H1 (cell line): ENCODE measurements at regions not wholly inside any gene's neighbourhood (a gene's known extent, or its start where the extent isn't known, plus 50 kb on each side); places are given as distances from the start of the nearest gene placed in this dataset.

Experiments used
- CHD7 ChIP-seq: fragments of 300-600 bp; sonication (generic); IDR thresholded peaks from 2 replicates; pipeline ENCODE4 v1.7.1; 2012; ENCODE audit warnings: low read length, moderate library complexity, mild to moderate bottlenecking, inconsistent platforms; ENCODE audit not compliant: insufficient replicate concordance
- CREB1 ChIP-seq: IDR thresholded peaks from 2 replicates; pipeline ENCODE4 v1.6.1; 2012; ENCODE audit warnings: inconsistent platforms
- JUND ChIP-seq: IDR thresholded peaks from 2 replicates; pipeline ENCODE4 v1.6.1; 2011; ENCODE audit warnings: mild to moderate bottlenecking, improper control_type of control experiment, low read length
- MAFK ChIP-seq: IDR thresholded peaks from 2 replicates; pipeline ENCODE4 v1.6.1; 2012; ENCODE audit warnings: low read depth, mild to moderate bottlenecking, improper control_type of control experiment, low read length
- POLR2A ChIP-seq, 2 experiments: IDR thresholded peaks; 1 replicate in 1 of 2; 2 replicates in 1 of 2; pipeline ENCODE4 v1.6.1; 2011; ENCODE audit warnings: low read depth in 2 of 2, low read length in 2 of 2, mild to moderate bottlenecking in 2 of 2; ENCODE audit errors: control extremely low read depth in 1 of 2
- RAD21 ChIP-seq, 2 experiments: IDR thresholded peaks in 1 of 2; conservative IDR thresholded peaks in 1 of 2; 2 replicates each; pipeline ENCODE4 v1.6.1; 2011; ENCODE audit warnings: low read depth in 2 of 2, low read length in 2 of 2, improper control_type of control experiment in 1 of 2, inconsistent platforms in 1 of 2, mild to moderate bottlenecking in 1 of 2, moderate library complexity in 1 of 2
- SP4 ChIP-seq: IDR thresholded peaks from 2 replicates; pipeline ENCODE4 v1.6.1; 2012; ENCODE audit warnings: low read length, inconsistent platforms

DNA sequence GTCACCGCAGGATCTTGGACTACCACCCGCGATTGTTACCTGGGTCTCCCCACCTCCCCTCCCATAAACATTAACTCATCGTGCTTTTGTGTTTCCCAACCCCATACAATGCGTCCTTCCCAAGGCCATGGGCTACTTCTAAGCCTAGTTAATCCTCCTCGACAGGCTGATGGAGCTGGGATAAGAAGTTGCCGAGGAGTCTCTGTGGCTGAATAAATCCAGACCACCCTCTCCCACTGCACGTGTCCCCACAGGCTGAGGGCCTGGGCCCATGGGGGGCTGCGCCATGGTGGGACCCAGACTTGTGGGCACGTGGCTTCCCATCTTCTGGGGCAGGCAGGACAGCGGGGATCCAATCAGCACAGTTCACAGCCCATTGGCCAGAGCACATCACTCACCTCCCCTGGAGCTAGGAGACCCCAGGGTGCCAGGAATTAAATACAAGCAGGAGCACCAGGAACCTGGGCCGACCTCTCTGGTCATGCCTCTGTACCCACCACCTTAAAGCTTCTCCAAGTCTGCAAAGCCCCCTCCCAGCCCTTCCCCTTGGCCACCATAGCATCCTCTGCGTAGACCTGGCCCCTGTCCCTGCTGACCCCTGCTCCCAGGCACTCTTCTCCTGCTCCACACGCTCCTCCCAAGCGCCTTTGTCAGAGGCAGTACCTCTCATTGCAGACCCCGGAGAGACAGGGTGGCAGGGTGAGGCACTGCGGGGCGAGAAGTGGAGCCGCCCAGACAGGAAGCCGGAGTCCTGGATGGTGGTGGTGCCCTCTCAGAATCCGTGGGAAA, 51.0 kb upstream of the ID2 start (continued):
- TF ChIP-seq CHD7 = no peak
- no peak for TF ChIP-seq JUND
- TF ChIP-seq MAFK = no peak
- no peak for TF ChIP-seq RAD21 (IDR thresholded peaks at IDR 0.05 in 1 of 2, conservative IDR thresholded peaks at IDR 0.05 in 1 of 2; ENCODE audit: low read depth in 2 of 2, low read length in 2 of 2)
- TF ChIP-seq CREB1 = no peak
- no peak for TF ChIP-seq POLR2A (IDR thresholded peaks at IDR 0.05; ENCODE audit: control extremely low read depth in 1 of 2, low read depth in 2 of 2, low read length in 2 of 2)
- TF ChIP-seq SP4 = no peak
- TF ChIP-seq, all 59 proteins: peak for 0
